OCI-LY3 (cell line): ENCODE measurements at regions not wholly inside any gene's neighbourhood (a gene's known extent, or its start where the extent isn't known, plus 50 kb on each side); places are given as distances from the start of the nearest gene placed in this dataset.

Experiments
- H2AFZ ChIP-seq: fragments of 200-600, 300-600 bp; shearing (Covaris generic); 2 replicates; pipeline ENCODE4 v1.6.0; 2014; ENCODE audit warnings: antibody characterized with exemption, low read depth, low read length
- H3K27ac ChIP-seq: fragments of 200-600, 300-600 bp; sonication (generic); 2 replicates; pipeline ENCODE4 v1.5.1; 2014; ENCODE audit warnings: mild to moderate bottlenecking, low read length, moderate library complexity, mixed read lengths
- H3K27me3 ChIP-seq: fragments of 200-600, 300-600 bp; sonication (generic); 2 replicates; pipeline ENCODE4 v1.6.1; 2014; ENCODE audit warnings: low read depth, low read length, mixed read lengths
- H3K36me3 ChIP-seq: fragments of 200-600, 300-600 bp; sonication (generic); replicated peaks from 2 replicates; pipeline ENCODE3; 2014; ENCODE audit warnings: low read depth, low read length, mixed read lengths
- H3K4me1 ChIP-seq: fragments of 300-600, 200-600 bp; sonication (generic); 2 replicates; pipeline ENCODE4 v1.6.1; 2014; ENCODE audit warnings: low read length, mixed read lengths
- H3K4me2 ChIP-seq: fragments of 200-600, 300-600 bp; sonication (generic); 2 replicates; pipeline ENCODE4 v1.6.1; 2014; ENCODE audit warnings: low read length, mixed read lengths
- H3K4me3 ChIP-seq: fragments of 300-600, 200-600 bp; sonication (generic); 2 replicates; pipeline ENCODE4 v1.5.1; 2014; ENCODE audit warnings: antibody characterized with exemption, mild to moderate bottlenecking, low read length, moderate library complexity
- H3K79me2 ChIP-seq: fragments of 300-600, 200-600 bp; shearing (Covaris generic); 2 replicates; pipeline ENCODE4 v1.6.1; 2014; ENCODE audit warnings: mild to moderate bottlenecking, low read length, mixed read lengths
- H3K9ac ChIP-seq: fragments of 300-600, 200-600 bp; shearing (Covaris generic); 2 replicates; pipeline ENCODE4 v1.6.0; 2014; ENCODE audit warnings: mild to moderate bottlenecking, low read length, moderate library complexity
- H3K9me3 ChIP-seq: fragments of 200-600, 300-600 bp; shearing (Covaris generic); 2 replicates; pipeline ENCODE4 v1.6.1; 2014; ENCODE audit warnings: low read length, mixed read lengths; ENCODE audit not compliant: insufficient read depth
- H4K20me1 ChIP-seq: fragments of 200-600, 300-600 bp; sonication (generic); 2 replicates; pipeline ENCODE4 v1.6.1; 2016; ENCODE audit warnings: low read length, mixed read lengths; ENCODE audit not compliant: insufficient read depth
- CTCF ChIP-seq: fragments of 200-600, 300-600 bp; sonication (generic); IDR thresholded peaks from 2 replicates; pipeline ENCODE4 v1.5.1; 2014; ENCODE audit warnings: antibody characterized with exemption, low read length, low read depth
- EZH2phosphoT487 ChIP-seq: fragments of 200-600 bp; shearing (Covaris generic); IDR thresholded peaks from 2 replicates; pipeline ENCODE4 v1.6.1; 2018; ENCODE audit warnings: antibody characterized with exemption, mixed run types, low read depth

GRCh38 chr15:24879492-24879891, 75.3 kb upstream of the SNRPN start:
- H3K9me3 ChIP-seq = no peaks in the 10 kb centered on the region
- H3K27me3 ChIP-seq = no peaks in the 10 kb centered on the region
- no peak overlapping the region for H3K4me2 ChIP-seq
- H3K27ac ChIP-seq = no peak overlapping the region
- no peaks in the 10 kb centered on the region for H3K4me1 ChIP-seq
- H3K79me2 ChIP-seq = no peaks in the 10 kb centered on the region
- H2AFZ ChIP-seq = no peak overlapping the region
- no peaks in the 10 kb centered on the region for H3K36me3 ChIP-seq
- H3K9ac ChIP-seq = no peak overlapping the region
- H3K4me3 ChIP-seq = no peak overlapping the region
- TF ChIP-seq CTCF = no peak
- no peaks in the 10 kb centered on the region for H4K20me1 ChIP-seq

GRCh38 chr15:24880663-24881062, 74.1 kb upstream of the SNRPN start:
- Histone ChIP-seq H3K9me3 (no peaks in the 10 kb centered on the region), H3K79me2 (no peaks in the 10 kb centered on the region), H3K4me2 (no peak overlapping the region), H4K20me1 (no peaks in the 10 kb centered on the region), H3K9ac (no peak overlapping the region), H3K36me3 (no peaks in the 10 kb centered on the region), H3K4me1 (no peaks in the 10 kb centered on the region), H3K27me3 (no peaks in the 10 kb centered on the region), H3K4me3 (no peak overlapping the region), H2AFZ (no peak overlapping the region), H3K27ac (no peak overlapping the region)
- TF ChIP-seq EZH2phosphoT487 (no peak), CTCF (no peak)

GRCh38 chr15:24886538-24886937, 68.2 kb upstream of the SNRPN start:
- no peaks in the 10 kb centered on the region for H3K9me3 ChIP-seq
- no peak for TF ChIP-seq CTCF
- no peak for TF ChIP-seq EZH2phosphoT487
- H3K4me3 ChIP-seq = no peak overlapping the region
- H3K9ac ChIP-seq = no peak overlapping the region
- no peak overlapping the region for H3K27ac ChIP-seq
- no peaks in the 10 kb centered on the region for H3K79me2 ChIP-seq
- H3K36me3 ChIP-seq = no peaks in the 10 kb centered on the region
- no peak overlapping the region for H2AFZ ChIP-seq
- H4K20me1 ChIP-seq = no peaks in the 10 kb centered on the region
- no peaks in the 10 kb centered on the region for H3K4me1 ChIP-seq
- no peaks in the 10 kb centered on the region for H3K27me3 ChIP-seq
- H3K4me2 ChIP-seq = no peak overlapping the region

GRCh38 chr15:24898715-24899272, 56.0 kb upstream of the SNRPN start:
- Histone ChIP-seq H3K4me2 (no peak overlapping the region), H3K79me2 (no peaks in the 10 kb centered on the region), H2AFZ (no peak overlapping the region), H3K9me3 (no peaks in the 10 kb centered on the region), H3K27ac (no peak overlapping the region), H3K9ac (no peak overlapping the region), H4K20me1 (no peaks in the 10 kb centered on the region), H3K27me3 (no peaks in the 10 kb centered on the region), H3K36me3 (no peaks in the 10 kb centered on the region), H3K4me1 (no peaks in the 10 kb centered on the region), H3K4me3 (no peak overlapping the region)
- no peak for TF ChIP-seq CTCF
- no peak for TF ChIP-seq EZH2phosphoT487
